Fibroblast of lung (primary cell): ENCODE measurements at regions not wholly inside any gene's neighbourhood (a gene's known extent, or its start where the extent isn't known, plus 50 kb on each side); places are given as distances from the start of the nearest gene placed in this dataset.

Experiments
- DNase-seq, 2 donors: peaks; one replicate each; pipeline versions ENCODE4 v3.0.0 to v3.0.0-alpha.2; 2010; ENCODE audit warnings: low read depth in 2 of 2
- H2AFZ ChIP-seq: 2 replicates; pipeline ENCODE4 v1.5.1; 2012; ENCODE audit warnings: low read length, control low read depth, inconsistent platforms
- H3K27ac ChIP-seq: 2 replicates; pipeline ENCODE4 v1.5.1; 2011; ENCODE audit warnings: low read length, control low read depth; ENCODE audit not compliant: insufficient read depth
- H3K27me3 ChIP-seq: 2 replicates; pipeline ENCODE4 v1.5.1; 2011; ENCODE audit warnings: mild to moderate bottlenecking, low read length; ENCODE audit not compliant: control insufficient read depth, insufficient read depth
- H3K36me3 ChIP-seq: 2 replicates; pipeline ENCODE4 v1.5.1; 2011; ENCODE audit warnings: low read length; ENCODE audit not compliant: control insufficient read depth, insufficient read depth
- H3K4me1 ChIP-seq: 2 replicates; pipeline ENCODE4 v1.5.1; 2011; ENCODE audit warnings: low read length; ENCODE audit not compliant: control insufficient read depth, insufficient read depth; ENCODE audit errors: extremely low read depth
- H3K4me2 ChIP-seq: 2 replicates; pipeline ENCODE4 v1.5.1; 2011; ENCODE audit warnings: low read length, control low read depth; ENCODE audit not compliant: insufficient read depth; ENCODE audit errors: extremely low read depth
- H3K4me3 ChIP-seq, 4 experiments: fragments of 200-600 bp in 1 of 4; sonication (generic) in 1 of 4; replicated peaks in 1 of 4; 2 replicates each; pipeline ENCODE4 v1.5.1; 2011 to 2016; ENCODE audit warnings: low read length in 4 of 4, low read depth in 3 of 4, mild to moderate bottlenecking in 3 of 4, control low read depth in 2 of 4, inconsistent platforms in 1 of 4, mixed read lengths in 1 of 4; ENCODE audit not compliant: insufficient read depth in 1 of 4; ENCODE audit errors: control extremely low read depth in 1 of 4
- H3K79me2 ChIP-seq: 2 replicates; pipeline ENCODE4 v1.5.1; 2012; ENCODE audit warnings: mild to moderate bottlenecking, low read length, inconsistent platforms; ENCODE audit not compliant: control insufficient read depth, insufficient read depth
- H3K9ac ChIP-seq: 2 replicates; pipeline ENCODE4 v1.5.1; 2011; ENCODE audit warnings: mild to moderate bottlenecking, low read length, control low read depth; ENCODE audit not compliant: insufficient read depth
- H3K9me3 ChIP-seq: 2 replicates; pipeline ENCODE4 v1.5.1; 2012; ENCODE audit warnings: low read depth, low read length; ENCODE audit not compliant: control insufficient read depth, insufficient read depth
- H4K20me1 ChIP-seq: 2 replicates; pipeline ENCODE4 v1.5.1; 2011; ENCODE audit warnings: low read length; ENCODE audit not compliant: control insufficient read depth, insufficient read depth; ENCODE audit errors: extremely low read depth
- CTCF ChIP-seq, 2 donors: IDR thresholded peaks in 1 of 2; conservative IDR thresholded peaks in 1 of 2; 1 replicate in 1 of 2; 2 replicates in 1 of 2; pipeline ENCODE4 v1.5.1; 2011 to 2012; ENCODE audit warnings: low read length in 2 of 2, control low read depth in 1 of 2, inconsistent platforms in 1 of 2, low read depth in 1 of 2, mild to moderate bottlenecking in 1 of 2
- EZH2 ChIP-seq: IDR thresholded peaks from 2 replicates; pipeline ENCODE4 v1.5.1; 2012; ENCODE audit warnings: low read length, control low read depth, mild to moderate bottlenecking; ENCODE audit errors: missing control alignments

GRCh38 chr1:222107975-222108374, 366.1 kb upstream of the DUSP10 start:
- no peak for DNase-seq
- Histone ChIP-seq H2AFZ (no peak overlapping the region), H3K36me3 (no peaks in the 10 kb centered on the region), H3K4me1 (no peaks in the 10 kb centered on the region), H3K4me2 (no peak overlapping the region), H3K4me3 (no peak overlapping the region), H4K20me1 (no peaks in the 10 kb centered on the region), H3K9ac (no peak overlapping the region), H3K27ac (no peak overlapping the region), H3K79me2 (no peaks in the 10 kb centered on the region), H3K27me3 (no peaks in the 10 kb centered on the region), H3K9me3 (no peaks in the 10 kb centered on the region)
- TF ChIP-seq CTCF (conservative IDR thresholded peaks at IDR 0.05 in 1 of 2, IDR thresholded peaks at IDR 0.05 in 1 of 2; ENCODE audit: low read depth in 1 of 2, low read length in 2 of 2) (no peak), EZH2 (no peak)

- H3K9me3 ChIP-seq, result no peaks in the 10 kb centered on the region
- no peaks in the 10 kb centered on the region for H3K27me3 ChIP-seq
- no peak overlapping the region for H3K27ac ChIP-seq
- no peak overlapping the region for H2AFZ ChIP-seq
- no peak overlapping the region for H3K4me3 ChIP-seq
- no peaks in the 10 kb centered on the region for H4K20me1 ChIP-seq
- H3K4me2 ChIP-seq, result no peak overlapping the region
- H3K4me1 ChIP-seq, result no peaks in the 10 kb centered on the region
- no peaks in the 10 kb centered on the region for H3K36me3 ChIP-seq
- no peaks in the 10 kb centered on the region for H3K79me2 ChIP-seq
- no peak overlapping the region for H3K9ac ChIP-seq
- DNase-seq, result no peak
- TF ChIP-seq CTCF (conservative IDR thresholded peaks at IDR 0.05 in 1 of 2, IDR thresholded peaks at IDR 0.05 in 1 of 2; ENCODE audit: low read depth in 1 of 2, low read length in 2 of 2) (no peak), EZH2 (no peak)
These were observed 365.4 kb upstream of the DUSP10 start for GRCh38 chr1:222107267-222107666.

GRCh38 chr1:222106377-222106776, 364.5 kb upstream of the DUSP10 start:
- H3K4me1 ChIP-seq, result no peaks in the 10 kb centered on the region
- no peak for DNase-seq
- H4K20me1 ChIP-seq, result no peaks in the 10 kb centered on the region
- H3K27me3 ChIP-seq, result no peaks in the 10 kb centered on the region
- no peak overlapping the region for H3K9ac ChIP-seq
- no peak overlapping the region for H3K4me3 ChIP-seq
- no peaks in the 10 kb centered on the region for H3K36me3 ChIP-seq
- H2AFZ ChIP-seq, result no peak overlapping the region
- H3K4me2 ChIP-seq, result no peak overlapping the region
- no peaks in the 10 kb centered on the region for H3K79me2 ChIP-seq
- no peak overlapping the region for H3K27ac ChIP-seq
- H3K9me3 ChIP-seq, result no peaks in the 10 kb centered on the region
- TF ChIP-seq CTCF (conservative IDR thresholded peaks at IDR 0.05 in 1 of 2, IDR thresholded peaks at IDR 0.05 in 1 of 2; ENCODE audit: low read depth in 1 of 2, low read length in 2 of 2) (no peak), EZH2 (no peak)
